GM12878 (cell line): ENCODE measurements at regions not wholly inside any gene's neighbourhood (a gene's known extent, or its start where the extent isn't known, plus 50 kb on each side); places are given as distances from the start of the nearest gene placed in this dataset.

Experiments
- ATAC-seq: fragments of 200-7000 bp; cut with Tn5 transposase; 3 replicates; pipeline ENCODE4 v1.9.1; 2020; ENCODE audit warnings: mild to moderate bottlenecking, moderate library complexity
- BruUV-seq: library from RNA; stranded (reverse); fragments of 400-500 nt; replicated peaks from 2 replicates; lab custom pipeline; 2021; lab: Mats Ljungman, UMichigan
- CTCF ChIA-PET: fragments of 300-600 bp; sonication (Branson Sonifier 250); formaldehyde crosslinking; extraction: SDS; loops from one replicate; lab custom pipeline; 2021; ENCODE audit warnings: inconsistent platforms; lab: Yijun Ruan, JAX
- POLR2A ChIA-PET: fragments of 350-600 bp; formaldehyde crosslinking; extraction: SDS; loops from one replicate; lab custom pipeline; 2021; ENCODE audit warnings: inconsistent platforms; lab: Charles Lee
- RAD21 ChIA-PET: fragments of 300-600 bp; sonication (Branson Sonifier 250); formaldehyde crosslinking; loops from one replicate; lab custom pipeline; 2023; ENCODE audit warnings: antibody characterized with exemption; ENCODE audit not compliant: unreplicated experiment; lab: Charles Lee
- SMC1A ChIA-PET: fragments of 300-600 bp; sonication (Branson Sonifier 250); formaldehyde crosslinking; loops from one replicate; lab custom pipeline; 2023; ENCODE audit not compliant: unreplicated experiment, uncharacterized antibody; lab: Charles Lee
- DNase-seq: peaks from one replicate; pipeline ENCODE4 v3.0.0-alpha.2; 2011; ENCODE audit warnings: low read depth, low spot score
- FAIRE-seq: peaks from 3 replicates; lab custom pipeline; 2011; peaks lifted over from hg19 to GRCh38; lab: Jason Lieb, UNC
- H2AFZ ChIP-seq: 2 replicates; pipeline ENCODE4 v1.6.0; 2011; ENCODE audit warnings: low read depth, low read length, control low read depth; ENCODE audit not compliant: control insufficient read depth
- H3K27ac ChIP-seq: 2 replicates; pipeline ENCODE4 v1.5.1; 2011; ENCODE audit warnings: control low read depth; ENCODE audit not compliant: control insufficient read depth, insufficient read depth
- H3K27me3 ChIP-seq, 2 experiments: replicated peaks in 1 of 2; 2 replicates each; pipeline versions ENCODE4 v1.6.0 to v1.6.1; 2011; ENCODE audit warnings: low read length in 1 of 2; ENCODE audit not compliant: control insufficient read depth in 2 of 2, insufficient read depth in 2 of 2
- H3K36me3 ChIP-seq, 2 experiments: 2 replicates each; pipeline ENCODE4 v1.5.1; 2011; ENCODE audit warnings: low read length in 1 of 2; ENCODE audit not compliant: control insufficient read depth in 2 of 2, insufficient read depth in 2 of 2
- H3K4me1 ChIP-seq: 2 replicates; pipeline ENCODE4 v1.6.1; 2011; ENCODE audit warnings: mild to moderate bottlenecking, low read length, moderate library complexity, mixed read lengths; ENCODE audit not compliant: control insufficient read depth, insufficient read depth
- H3K4me2 ChIP-seq: 2 replicates; pipeline ENCODE4 v1.6.0; 2011; ENCODE audit warnings: control low read depth; ENCODE audit not compliant: control insufficient read depth, insufficient read depth
- H3K4me3 ChIP-seq: fragments of 200-600 bp; sonication (generic); 2 replicates; pipeline ENCODE4 v1.5.1; 2016
- H3K79me2 ChIP-seq: 2 replicates; pipeline ENCODE4 v1.6.0; 2011; ENCODE audit warnings: low read length; ENCODE audit not compliant: control insufficient read depth, insufficient read depth
- H3K9ac ChIP-seq: 2 replicates; pipeline ENCODE4 v1.8.0; 2011; ENCODE audit warnings: low read length, control low read depth, mixed read lengths; ENCODE audit not compliant: control insufficient read depth, insufficient read depth
- H3K9me3 ChIP-seq: replicated peaks from 3 replicates; pipeline ENCODE4 v1.5.1; 2011; ENCODE audit warnings: mild to moderate bottlenecking, low read length; ENCODE audit not compliant: control insufficient read depth, insufficient read depth
- H4K20me1 ChIP-seq: 2 replicates; pipeline ENCODE4 v1.6.0; 2011; ENCODE audit not compliant: control insufficient read depth, insufficient read depth
- CBX3 ChIP-seq: fragments of 200-600 bp; sonication (generic); IDR thresholded peaks from 2 replicates; pipeline ENCODE4 v1.6.1; 2016; ENCODE audit warnings: low read depth, borderline replicate concordance
- ETV6 ChIP-seq, 2 experiments: fragments of 450-650 bp in 1 of 2; IDR thresholded peaks in 1 of 2; conservative IDR thresholded peaks in 1 of 2; 2 replicates each; pipeline ENCODE4 v1.6.1; 2014; ENCODE audit warnings: antibody characterized with exemption in 1 of 2, borderline replicate concordance in 1 of 2, low read depth in 1 of 2, mild to moderate bottlenecking in 1 of 2, moderate library complexity in 1 of 2
- JUND ChIP-seq: IDR thresholded peaks from 2 replicates; pipeline ENCODE4 v1.6.1; 2012; ENCODE audit warnings: low read depth, mild to moderate bottlenecking, low read length, improper control_type of control experiment, moderate library complexity
- KAT2A ChIP-seq: conservative IDR thresholded peaks from 2 replicates; pipeline ENCODE4 v1.6.1; 2011; ENCODE audit warnings: low read depth, low read length; ENCODE audit not compliant: control insufficient read depth
- POLR2AphosphoS5 ChIP-seq: IDR thresholded peaks from 2 replicates; pipeline ENCODE4 v1.6.1; 2011; ENCODE audit warnings: mild to moderate bottlenecking, low read length, inconsistent platforms
- POU2F2 ChIP-seq: IDR thresholded peaks from 3 replicates; pipeline ENCODE4 v1.6.1; 2011; ENCODE audit warnings: low read depth, mild to moderate bottlenecking, low read length, borderline replicate concordance
- RBBP5 ChIP-seq: fragments of 200-600 bp; sonication (generic); conservative IDR thresholded peaks from 2 replicates; pipeline ENCODE4 v1.6.1; 2016
- RCOR1 ChIP-seq: conservative IDR thresholded peaks from 2 replicates; pipeline ENCODE4 v1.6.1; 2012; ENCODE audit warnings: low read depth, low read length, improper control_type of control experiment
- TCF12 ChIP-seq: IDR thresholded peaks from 2 replicates; pipeline ENCODE4 v1.6.1; 2011; ENCODE audit warnings: low read depth, mild to moderate bottlenecking, low read length
- ZNF687 ChIP-seq: fragments of 450-650 bp; IDR thresholded peaks from 2 replicates; pipeline ENCODE4 v1.6.1; 2017; ENCODE audit warnings: mild to moderate bottlenecking, moderate library complexity
- WGBS: methylation state at CpG from one replicate; pipeline ENCODE4 v1.1.6; 2016; ENCODE audit warnings: low lambda C conversion rate; ENCODE audit not compliant: insufficient replicate concordance, insufficient coverage; ENCODE audit errors: missing lambda C conversion rate; 5-methylcytosine and 5-hydroxymethylcytosine counted together
- in situ Hi-C: fragments of 300-500 bp; cut with MboI; formaldehyde crosslinking; loops from 9 replicates; pipeline ENCODE4 v1.14.3; 2018; ENCODE audit warnings: mixed read lengths
- intact Hi-C: fragments of 100-400 bp; cut with micrococcal nuclease; formaldehyde crosslinking; loops from one replicate; pipeline ENCODE4 v1.14.2; 2022; ENCODE audit not compliant: unreplicated experiment
- TF ChIP-seq, protein P1 (sequence below): fragments of 450-650 bp; IDR thresholded peaks from 2 replicates; pipeline ENCODE4 v1.6.1; 2014; ENCODE audit warnings: mild to moderate bottlenecking
- TF ChIP-seq, protein P2 (sequence below): fragments of 450-650 bp; formaldehyde crosslinking; IDR thresholded peaks from 2 replicates; pipeline ENCODE4 v1.4.0; 2022; ENCODE audit warnings: mild to moderate bottlenecking, moderate library complexity

DNA sequence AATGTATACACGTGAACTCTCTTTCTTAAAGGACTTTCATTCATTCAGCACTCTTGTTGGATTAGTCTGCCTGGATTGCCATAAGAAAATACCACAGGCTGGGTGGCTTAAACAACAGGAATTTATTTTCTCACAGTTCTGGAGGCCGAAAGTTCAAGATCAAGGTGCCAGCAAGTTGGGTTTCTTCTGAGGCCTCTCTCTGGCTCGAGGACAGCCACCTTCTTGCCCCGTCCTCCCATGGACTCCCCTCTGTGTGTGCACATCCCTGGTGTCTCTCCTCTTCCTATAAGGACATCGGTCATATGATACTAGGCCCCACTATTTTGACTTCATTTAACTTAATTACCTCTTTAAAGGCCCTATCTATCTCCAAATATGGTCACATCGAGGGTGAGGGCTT lies 110.4 kb upstream of the BMPER start:
- 5% methylated on average over 6 of the region's 6 CpGs for WGBS
- TF ChIP-seq TCF12 (no peak), JUND (no peak), POU2F2 (no peak), ZNF687 (no peak), KAT2A (no peak), RCOR1 (no peak), ETV6 (conservative IDR thresholded peaks at IDR 0.05 in 1 of 2, IDR thresholded peaks at IDR 0.05 in 1 of 2; ENCODE audit: borderline replicate concordance in 1 of 2, low read depth in 1 of 2) (no peak), CBX3 (no peak), RBBP5 (no peak), POLR2AphosphoS5 (no peak)
- TF ChIP-seq, protein P1, sequence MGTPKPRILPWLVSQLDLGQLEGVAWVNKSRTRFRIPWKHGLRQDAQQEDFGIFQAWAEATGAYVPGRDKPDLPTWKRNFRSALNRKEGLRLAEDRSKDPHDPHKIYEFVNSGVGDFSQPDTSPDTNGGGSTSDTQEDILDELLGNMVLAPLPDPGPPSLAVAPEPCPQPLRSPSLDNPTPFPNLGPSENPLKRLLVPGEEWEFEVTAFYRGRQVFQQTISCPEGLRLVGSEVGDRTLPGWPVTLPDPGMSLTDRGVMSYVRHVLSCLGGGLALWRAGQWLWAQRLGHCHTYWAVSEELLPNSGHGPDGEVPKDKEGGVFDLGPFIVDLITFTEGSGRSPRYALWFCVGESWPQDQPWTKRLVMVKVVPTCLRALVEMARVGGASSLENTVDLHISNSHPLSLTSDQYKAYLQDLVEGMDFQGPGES: no peak
- TF ChIP-seq, protein P2, sequence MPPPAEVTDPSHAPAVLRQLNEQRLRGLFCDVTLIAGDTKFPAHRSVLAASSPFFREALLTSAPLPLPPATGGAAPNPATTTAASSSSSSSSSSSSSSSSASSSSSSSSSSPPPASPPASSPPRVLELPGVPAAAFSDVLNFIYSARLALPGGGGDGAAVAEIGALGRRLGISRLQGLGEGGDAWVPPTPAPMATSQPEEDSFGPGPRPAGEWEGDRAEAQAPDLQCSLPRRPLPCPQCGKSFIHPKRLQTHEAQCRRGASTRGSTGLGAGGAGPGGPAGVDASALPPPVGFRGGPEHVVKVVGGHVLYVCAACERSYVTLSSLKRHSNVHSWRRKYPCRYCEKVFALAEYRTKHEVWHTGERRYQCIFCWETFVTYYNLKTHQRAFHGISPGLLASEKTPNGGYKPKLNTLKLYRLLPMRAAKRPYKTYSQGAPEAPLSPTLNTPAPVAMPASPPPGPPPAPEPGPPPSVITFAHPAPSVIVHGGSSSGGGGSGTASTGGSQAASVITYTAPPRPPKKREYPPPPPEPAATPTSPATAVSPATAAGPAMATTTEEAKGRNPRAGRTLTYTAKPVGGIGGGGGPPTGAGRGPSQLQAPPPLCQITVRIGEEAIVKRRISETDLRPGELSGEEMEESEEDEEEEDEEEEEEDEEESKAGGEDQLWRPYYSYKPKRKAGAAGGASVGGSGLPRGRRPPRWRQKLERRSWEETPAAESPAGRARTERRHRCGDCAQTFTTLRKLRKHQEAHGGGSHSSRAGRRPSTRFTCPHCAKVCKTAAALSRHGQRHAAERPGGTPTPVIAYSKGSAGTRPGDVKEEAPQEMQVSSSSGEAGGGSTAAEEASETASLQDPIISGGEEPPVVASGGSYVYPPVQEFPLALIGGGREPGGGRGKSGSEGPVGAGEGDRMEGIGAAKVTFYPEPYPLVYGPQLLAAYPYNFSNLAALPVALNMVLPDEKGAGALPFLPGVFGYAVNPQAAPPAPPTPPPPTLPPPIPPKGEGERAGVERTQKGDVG: no peak
- TF ChIP-seq, all 136 proteins: peak for 0
- Histone ChIP-seq H3K4me1 (no peaks in the 10 kb centered on the region), H3K9ac (no peak overlapping the region), H2AFZ (no peak overlapping the region), H3K4me2 (no peak overlapping the region), H3K36me3 (no peaks in the 10 kb centered on the region), H3K27me3 (no peaks in the 10 kb centered on the region), H3K4me3 (no peak overlapping the region), H3K79me2 (no peaks in the 10 kb centered on the region), H3K9me3 (no peaks in the 10 kb centered on the region), H4K20me1 (no peaks in the 10 kb centered on the region), H3K27ac (no peak overlapping the region)
- ChIA-PET RAD21 (no interaction called here), POLR2A (no interaction called here), SMC1A (no interaction called here), CTCF (interaction anchor here (1.4 kb wide), 1 partner anchor 11 kb away, joined by 5 read pairs; no protein-coding TSS in a partner anchor)
- DNase-seq (no peak), FAIRE-seq (no peak), ATAC-seq (no peak)
- in situ Hi-C loops: no loop called here
- BruUV-seq: no TSS peak
- intact Hi-C loops: no loop called here
